SU-DHL-6 (cell line): ENCODE measurements at regions not wholly inside any gene's neighbourhood (a gene's known extent, or its start where the extent isn't known, plus 50 kb on each side); places are given as distances from the start of the nearest gene placed in this dataset.
"Not testable (repeated sequence)": the region's sequence is repeated elsewhere in the genome, so short reads cannot be mapped to it uniquely, and the experiment has no call there.

Experiments used
- H2AFZ ChIP-seq: fragments of 200-600 bp; sonication (generic); 2 replicates; pipeline ENCODE4 v1.6.1; 2014; ENCODE audit warnings: low read depth, mild to moderate bottlenecking, moderate library complexity, mixed read lengths, antibody characterized with exemption, low read length; ENCODE audit not compliant: severe bottlenecking
- H3F3A ChIP-seq: fragments of 200-600 bp; shearing (Covaris generic); 2 replicates; pipeline ENCODE4 v1.6.0; 2016; ENCODE audit warnings: antibody characterized with exemption, mild to moderate bottlenecking; ENCODE audit not compliant: insufficient read depth
- H3K27ac ChIP-seq: fragments of 200-600 bp; sonication (generic); 2 replicates; pipeline ENCODE4 v1.5.1; 2016; ENCODE audit warnings: low read depth, mild to moderate bottlenecking, low read length, moderate library complexity, mixed read lengths
- H3K27me3 ChIP-seq: fragments of 200-600 bp; sonication (generic), shearing (Covaris generic); 2 replicates; pipeline ENCODE4 v1.6.0; 2014; ENCODE audit warnings: mild to moderate bottlenecking, low read length
- H3K36me3 ChIP-seq: fragments of 200-600 bp; sonication (generic); 2 replicates; pipeline ENCODE4 v1.6.1; 2014; ENCODE audit warnings: mild to moderate bottlenecking, low read length, mixed read lengths
- H3K4me2 ChIP-seq: fragments of 300-600, 200-600 bp; shearing (Covaris generic), sonication (generic); 2 replicates; pipeline ENCODE4 v1.6.0; 2014; ENCODE audit warnings: low read length, low read depth, mild to moderate bottlenecking; ENCODE audit not compliant: poor library complexity, severe bottlenecking
- H3K4me3 ChIP-seq: fragments of 200-600 bp; sonication (generic); 2 replicates; pipeline ENCODE4 v1.5.1; 2014; ENCODE audit warnings: antibody characterized with exemption, low read length, mild to moderate bottlenecking, mixed read lengths; ENCODE audit not compliant: insufficient read depth, poor library complexity, severe bottlenecking
- H3K79me2 ChIP-seq: fragments of 200-600 bp; sonication (generic); 2 replicates; pipeline ENCODE4 v1.6.1; 2014; ENCODE audit warnings: mild to moderate bottlenecking, low read length, moderate library complexity; ENCODE audit not compliant: insufficient read depth
- H3K9ac ChIP-seq: fragments of 200-600 bp; sonication (generic); 2 replicates; pipeline ENCODE4 v1.7.0; 2014; ENCODE audit warnings: mild to moderate bottlenecking, low read length
- H3K9me2 ChIP-seq: fragments of 200-600 bp; sonication (generic); replicated peaks from 2 replicates; pipeline ENCODE4 v1.6.1; 2014; ENCODE audit warnings: low read length; ENCODE audit not compliant: insufficient read depth
- H3K9me3 ChIP-seq: fragments of 200-600 bp; sonication (generic); 2 replicates; pipeline ENCODE4 v1.6.1; 2014; ENCODE audit warnings: low read length, mixed read lengths; ENCODE audit not compliant: insufficient read depth
- H4K20me1 ChIP-seq: fragments of 200-600 bp; sonication (generic); 2 replicates; pipeline ENCODE4 v1.6.1; 2014; ENCODE audit warnings: low read depth, mild to moderate bottlenecking, antibody characterized with exemption, low read length, moderate library complexity, mixed read lengths
- EZH2phosphoT487 ChIP-seq: fragments of 200-600 bp; sonication (generic), shearing (Covaris generic); conservative IDR thresholded peaks from 2 replicates; pipeline ENCODE4 v1.6.1; 2018; ENCODE audit warnings: mild to moderate bottlenecking, antibody characterized with exemption, low read length, moderate library complexity, mixed read lengths
- TF ChIP-seq, protein P1 (sequence below): fragments of 200-600 bp; sonication (generic); IDR thresholded peaks from one replicate; pipeline ENCODE4 v1.5.1; 2017; ENCODE audit warnings: antibody characterized with exemption, mild to moderate bottlenecking, low read length, moderate library complexity; ENCODE audit not compliant: insufficient read depth, poor library complexity, severe bottlenecking

DNA sequence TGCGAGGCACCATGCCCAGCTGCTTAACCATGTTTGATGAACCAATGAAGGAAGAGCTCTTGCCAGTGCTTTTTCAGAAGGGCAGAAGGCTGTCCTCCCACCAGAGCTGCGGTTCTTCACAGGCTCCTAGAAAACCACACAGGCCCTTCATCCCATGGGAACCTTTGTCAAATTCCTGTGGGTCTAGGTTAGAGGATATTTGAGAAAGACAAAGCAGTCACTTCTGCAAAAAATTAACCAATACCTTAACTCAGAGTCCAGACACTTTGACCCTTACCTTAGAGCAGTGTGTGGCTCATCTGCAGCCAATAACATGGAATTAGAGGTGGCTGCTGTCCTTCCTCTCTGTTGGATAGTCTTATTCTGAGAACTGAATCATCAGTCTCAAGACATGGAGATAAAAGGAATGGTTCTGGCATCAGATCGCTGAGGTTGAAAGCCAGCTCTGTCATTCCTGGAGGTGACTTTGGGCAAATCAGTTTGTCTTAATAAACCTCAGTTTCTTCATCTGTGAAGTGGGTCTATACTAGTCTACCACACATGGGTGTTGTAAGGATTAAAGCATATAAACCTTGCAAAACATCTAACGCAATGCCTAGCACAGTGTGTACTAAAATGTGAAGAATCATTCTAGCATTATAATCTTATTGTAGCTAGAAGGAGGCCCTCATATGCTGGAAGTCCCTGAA, 65.1 kb upstream of the PIP4K2A start:
- Histone ChIP-seq H3F3A (no peaks in the 10 kb centered on the region), H3K27ac (no peak overlapping the region), H3K9ac (no peak overlapping the region), H3K4me2 (no peak overlapping the region), H2AFZ (no peak overlapping the region), H3K9me3 (no peaks in the 10 kb centered on the region), H3K36me3 (no peaks in the 10 kb centered on the region), H3K27me3 (no peaks in the 10 kb centered on the region), H3K4me3 (no peak overlapping the region), H4K20me1 (no peaks in the 10 kb centered on the region), H3K9me2 (no peaks in the 10 kb centered on the region), H3K79me2 (no peaks in the 10 kb centered on the region)
- no peak for TF ChIP-seq EZH2phosphoT487
- TF ChIP-seq, protein P1, sequence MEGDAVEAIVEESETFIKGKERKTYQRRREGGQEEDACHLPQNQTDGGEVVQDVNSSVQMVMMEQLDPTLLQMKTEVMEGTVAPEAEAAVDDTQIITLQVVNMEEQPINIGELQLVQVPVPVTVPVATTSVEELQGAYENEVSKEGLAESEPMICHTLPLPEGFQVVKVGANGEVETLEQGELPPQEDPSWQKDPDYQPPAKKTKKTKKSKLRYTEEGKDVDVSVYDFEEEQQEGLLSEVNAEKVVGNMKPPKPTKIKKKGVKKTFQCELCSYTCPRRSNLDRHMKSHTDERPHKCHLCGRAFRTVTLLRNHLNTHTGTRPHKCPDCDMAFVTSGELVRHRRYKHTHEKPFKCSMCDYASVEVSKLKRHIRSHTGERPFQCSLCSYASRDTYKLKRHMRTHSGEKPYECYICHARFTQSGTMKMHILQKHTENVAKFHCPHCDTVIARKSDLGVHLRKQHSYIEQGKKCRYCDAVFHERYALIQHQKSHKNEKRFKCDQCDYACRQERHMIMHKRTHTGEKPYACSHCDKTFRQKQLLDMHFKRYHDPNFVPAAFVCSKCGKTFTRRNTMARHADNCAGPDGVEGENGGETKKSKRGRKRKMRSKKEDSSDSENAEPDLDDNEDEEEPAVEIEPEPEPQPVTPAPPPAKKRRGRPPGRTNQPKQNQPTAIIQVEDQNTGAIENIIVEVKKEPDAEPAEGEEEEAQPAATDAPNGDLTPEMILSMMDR, result no peak

GRCh38 chr10:22774102-22774501, 59.7 kb upstream of the PIP4K2A start:
- no peak overlapping the region for H2AFZ ChIP-seq
- H3K27me3 ChIP-seq, result no peaks in the 10 kb centered on the region
- no peaks in the 10 kb centered on the region for H3K36me3 ChIP-seq
- H4K20me1 ChIP-seq, result no peaks in the 10 kb centered on the region
- H3K9me2 ChIP-seq, result no peaks in the 10 kb centered on the region
- no peak overlapping the region for H3K4me2 ChIP-seq
- no peaks in the 10 kb centered on the region for H3F3A ChIP-seq
- no peak overlapping the region for H3K4me3 ChIP-seq
- TF ChIP-seq, protein P1, result no peak
- no peak for TF ChIP-seq EZH2phosphoT487
- no peak overlapping the region for H3K9ac ChIP-seq
- no peak overlapping the region for H3K27ac ChIP-seq
- no peaks in the 10 kb centered on the region for H3K79me2 ChIP-seq
- no peaks in the 10 kb centered on the region for H3K9me3 ChIP-seq

DNA sequence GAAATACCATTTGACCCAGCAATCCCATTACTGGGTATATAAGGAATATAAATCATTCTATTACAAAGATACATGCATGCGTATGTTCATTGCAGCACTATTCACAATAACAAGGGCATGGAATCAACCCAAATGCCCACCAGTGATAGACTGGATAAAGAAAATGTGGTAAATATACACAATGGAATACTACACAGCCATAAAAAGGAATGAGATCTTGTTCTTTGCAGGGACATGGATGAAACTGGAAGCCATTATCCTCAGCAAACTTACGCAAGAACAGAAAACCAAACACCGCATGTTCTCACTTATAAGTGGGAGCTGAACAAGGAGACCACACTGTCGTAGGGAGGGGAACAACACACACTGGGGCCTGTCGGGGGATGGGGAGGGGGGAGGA, 57.3 kb upstream of the PIP4K2A start:
- not testable (repeated sequence) for H3K9ac ChIP-seq, H3K79me2 ChIP-seq, H3K27ac ChIP-seq, H4K20me1 ChIP-seq, H3F3A ChIP-seq, H3K36me3 ChIP-seq, H3K27me3 ChIP-seq, H3K9me2 ChIP-seq, H2AFZ ChIP-seq, H3K4me2 ChIP-seq, H3K4me3 ChIP-seq, H3K9me3 ChIP-seq

- Histone ChIP-seq H3K4me3 (no peak overlapping the region), H4K20me1 (no peaks in the 10 kb centered on the region), H3K9me3 (no peaks in the 10 kb centered on the region), H3K4me2 (no peak overlapping the region), H3K9me2 (no peaks in the 10 kb centered on the region), H3K9ac (no peak overlapping the region), H3K36me3 (no peaks in the 10 kb centered on the region), H3K79me2 (no peaks in the 10 kb centered on the region), H3K27ac (no peak overlapping the region), H3K27me3 (no peaks in the 10 kb centered on the region), H3F3A (no peaks in the 10 kb centered on the region), H2AFZ (no peak overlapping the region)
- TF ChIP-seq, protein P1, result no peak
- TF ChIP-seq EZH2phosphoT487, result no peak
These were observed 55.9 kb upstream of the PIP4K2A start for GRCh38 chr10:22770270-22770669.
